SJSA1 (cell line): ENCODE measurements at regions not wholly inside any gene's neighbourhood (a gene's known extent, or its start where the extent isn't known, plus 50 kb on each side); places are given as distances from the start of the nearest gene placed in this dataset.

Experiments
- DNase-seq, 2 experiments: peaks; one replicate each; pipeline ENCODE4 v3.0.0-alpha.2; 2015 to 2020; ENCODE audit warnings: low spot score in 2 of 2, low read depth in 1 of 2
- H3K27ac ChIP-seq: fragments of 250-450 bp; sonication (Bioruptor Pico); 2 replicates; pipeline ENCODE4 v1.5.1; 2020; ENCODE audit warnings: mild to moderate bottlenecking, moderate library complexity
- H3K27me3 ChIP-seq: fragments of 250-450 bp; sonication (Bioruptor Pico); replicated peaks from 2 replicates; pipeline ENCODE4 v1.5.1; 2020; ENCODE audit warnings: mild to moderate bottlenecking, moderate library complexity
- H3K36me3 ChIP-seq: fragments of 250-450 bp; sonication (Bioruptor Pico); 2 replicates; pipeline ENCODE4 v1.5.1; 2020; ENCODE audit warnings: mild to moderate bottlenecking
- H3K4me1 ChIP-seq: fragments of 250-450 bp; sonication (Bioruptor Pico); replicated peaks from 2 replicates; pipeline ENCODE4 v1.6.1; 2021; ENCODE audit warnings: mild to moderate bottlenecking
- H3K4me3 ChIP-seq: fragments of 250-450 bp; sonication (Bioruptor Pico); 2 replicates; pipeline ENCODE4 v1.5.1; 2020; ENCODE audit warnings: mild to moderate bottlenecking
- H3K9me3 ChIP-seq: fragments of 250-450 bp; sonication (Bioruptor Pico); replicated peaks from 2 replicates; pipeline ENCODE4 v1.5.1; 2020; ENCODE audit warnings: mild to moderate bottlenecking

- no peaks in the 10 kb centered on the region for H3K9me3 ChIP-seq
- DNase-seq, result no peak
Measured at GRCh38 chr6:165793287-165793825, 130.3 kb upstream of the PDE10A start.

DNA sequence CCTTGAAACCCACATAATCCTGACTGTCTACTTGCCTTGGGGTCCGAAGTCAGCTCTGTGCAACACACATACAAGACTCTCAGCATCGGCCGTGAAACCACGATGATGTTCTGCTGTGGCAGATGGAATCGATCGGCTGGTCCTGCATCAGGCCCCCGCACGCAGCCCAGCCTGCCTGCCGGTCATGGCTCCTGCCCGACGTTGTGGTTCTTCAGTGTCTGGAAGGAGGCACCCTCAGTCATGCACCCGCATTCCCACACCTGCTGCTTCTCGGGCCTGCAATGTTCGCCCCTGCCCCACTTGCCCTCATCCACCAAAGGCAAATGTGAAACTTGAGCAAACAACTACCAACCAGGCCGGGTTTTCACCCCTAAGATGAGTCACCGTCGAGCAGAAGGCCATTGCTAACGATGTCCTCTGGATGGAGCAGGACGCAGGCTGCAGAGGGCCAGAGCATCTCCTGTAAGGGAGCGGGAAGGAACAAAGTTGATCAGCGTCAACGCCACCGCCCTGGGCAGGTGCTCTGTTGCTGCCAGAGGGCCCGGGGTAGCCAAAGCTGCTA is 128.9 kb upstream of the PDE10A start:
- Histone ChIP-seq H3K9me3 (no peaks in the 10 kb centered on the region), H3K4me3 (no peak overlapping the region), H3K27ac (no peak overlapping the region), H3K36me3 (no peaks in the 10 kb centered on the region), H3K4me1 (no peaks in the 10 kb centered on the region), H3K27me3 (no peaks in the 10 kb centered on the region; the same call in 1 of the 2 replicates)
- no peak for DNase-seq

More at GRCh38 chr6:165793287-165793825, 130.3 kb upstream of the PDE10A start:
- Histone ChIP-seq H3K4me1 (no peaks in the 10 kb centered on the region), H3K36me3 (no peaks in the 10 kb centered on the region), H3K27ac (no peak overlapping the region), H3K27me3 (no peaks in the 10 kb centered on the region), H3K4me3 (no peak overlapping the region)

DNA sequence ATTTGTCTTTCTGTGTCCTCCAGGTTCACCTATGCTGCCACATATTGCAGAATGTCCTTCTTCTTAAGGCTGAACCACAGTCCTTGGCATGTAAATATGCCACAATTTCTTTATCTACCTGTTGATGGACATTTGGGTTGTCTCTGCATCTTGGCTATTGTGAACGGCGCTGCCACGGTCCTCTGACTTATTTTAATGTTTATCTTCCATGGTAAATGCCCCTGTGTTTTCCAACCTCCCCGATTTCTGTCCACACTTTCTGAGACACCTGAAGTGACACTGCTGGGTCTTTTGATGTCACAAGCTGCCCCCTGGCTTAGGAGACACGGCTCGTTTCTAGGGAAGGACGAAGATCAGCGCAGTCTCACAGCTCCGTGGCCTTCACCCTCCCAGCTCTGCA is 128.3 kb upstream of the PDE10A start:
- no peak for DNase-seq
- Histone ChIP-seq H3K4me3 (no peak overlapping the region), H3K27ac (no peak overlapping the region), H3K4me1 (no peaks in the 10 kb centered on the region), H3K36me3 (no peaks in the 10 kb centered on the region), H3K9me3 (no peaks in the 10 kb centered on the region), H3K27me3 (peaks cover 3% of the 10 kb centered on the region)

- no peak for DNase-seq
- no peaks in the 10 kb centered on the region for H3K36me3 ChIP-seq
- H3K27ac ChIP-seq, result no peak overlapping the region
- H3K4me3 ChIP-seq, result no peak overlapping the region
- peaks cover 13% of the 10 kb centered on the region for H3K27me3 ChIP-seq
- no peaks in the 10 kb centered on the region for H3K4me1 ChIP-seq
- no peaks in the 10 kb centered on the region for H3K9me3 ChIP-seq
Measured at GRCh38 chr6:165782812-165783211, 119.8 kb upstream of the PDE10A start.

- Histone ChIP-seq H3K4me3 (no peak overlapping the region), H3K27ac (no peak overlapping the region), H3K27me3 (peaks cover 13% of the 10 kb centered on the region), H3K9me3 (no peaks in the 10 kb centered on the region), H3K36me3 (no peaks in the 10 kb centered on the region), H3K4me1 (no peaks in the 10 kb centered on the region)
- no peak for DNase-seq
Measured at GRCh38 chr6:165782134-165782533, 119.1 kb upstream of the PDE10A start.

- Histone ChIP-seq H3K27ac (no peak overlapping the region), H3K9me3 (no peaks in the 10 kb centered on the region)
- no peak for DNase-seq
Measured at GRCh38 chr6:165777680-165778079, 114.6 kb upstream of the PDE10A start.

DNA sequence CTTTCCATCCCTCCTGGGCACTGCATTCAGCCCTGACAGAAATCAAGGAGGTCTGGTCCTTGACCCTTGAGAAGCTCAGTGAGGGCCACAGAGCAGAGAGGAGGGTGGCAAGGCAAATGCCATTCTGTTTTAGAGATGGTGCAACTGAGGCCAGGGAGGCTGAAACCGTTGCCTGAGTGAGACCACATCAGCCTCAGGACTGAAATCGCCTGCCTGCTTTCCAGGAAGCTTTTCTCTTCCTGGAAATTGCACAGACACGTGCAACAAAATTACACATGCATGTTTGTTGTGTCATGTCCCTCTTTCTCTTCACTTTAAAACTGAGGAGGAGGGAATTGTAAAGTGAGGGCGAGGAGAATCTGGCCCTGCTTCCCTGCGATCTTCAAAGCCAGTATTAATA is 113.7 kb upstream of the PDE10A start:
- H3K9me3 ChIP-seq, result no peaks in the 10 kb centered on the region
- H3K36me3 ChIP-seq, result no peaks in the 10 kb centered on the region
- no peak overlapping the region for H3K27ac ChIP-seq
- no peak for DNase-seq
- no peak overlapping the region for H3K4me3 ChIP-seq
- H3K4me1 ChIP-seq, result no peaks in the 10 kb centered on the region
- peaks cover 13% of the 10 kb centered on the region for H3K27me3 ChIP-seq

More at GRCh38 chr6:165777680-165778079, 114.6 kb upstream of the PDE10A start:
- Histone ChIP-seq H3K4me3 (no peak overlapping the region), H3K4me1 (no peaks in the 10 kb centered on the region), H3K27me3 (peaks cover 13% of the 10 kb centered on the region), H3K36me3 (no peaks in the 10 kb centered on the region)

DNA sequence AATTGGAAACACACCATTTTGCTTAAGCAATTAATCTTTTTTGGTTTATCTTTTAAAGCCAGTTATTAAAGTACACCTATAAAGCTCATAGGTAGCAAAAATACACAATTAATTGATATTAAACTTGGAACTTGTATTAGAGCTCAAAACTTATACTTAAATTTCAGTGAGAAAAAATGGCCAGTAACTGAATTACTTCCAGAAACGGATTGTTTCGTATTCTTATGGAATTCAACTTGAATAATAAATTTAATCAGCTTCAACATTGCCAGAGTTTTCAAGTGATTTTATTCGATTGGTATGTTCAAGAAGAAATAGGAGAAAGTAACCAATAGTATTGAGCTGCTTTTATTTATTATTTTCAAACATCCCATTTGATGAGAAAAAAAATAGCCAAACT is 112.7 kb upstream of the PDE10A start:
- Histone ChIP-seq H3K4me3 (no peak overlapping the region), H3K27ac (no peak overlapping the region), H3K9me3 (no peaks in the 10 kb centered on the region), H3K4me1 (no peaks in the 10 kb centered on the region), H3K36me3 (no peaks in the 10 kb centered on the region), H3K27me3 (peaks cover 13% of the 10 kb centered on the region)
- no peak for DNase-seq

GRCh38 chr6:165774903-165775601 is 112.0 kb upstream of the PDE10A start:
- Histone ChIP-seq H3K4me1 (no peaks in the 10 kb centered on the region), H3K4me3 (no peak overlapping the region), H3K27ac (no peak overlapping the region), H3K27me3 (peaks cover 13% of the 10 kb centered on the region), H3K9me3 (no peaks in the 10 kb centered on the region), H3K36me3 (no peaks in the 10 kb centered on the region)
- DNase-seq, result no peak

- H3K4me3 ChIP-seq, result no peak overlapping the region
- no peaks in the 10 kb centered on the region for H3K9me3 ChIP-seq
- no peak overlapping the region for H3K27ac ChIP-seq
- no peaks in the 10 kb centered on the region for H3K4me1 ChIP-seq
- peaks cover 21% of the 10 kb centered on the region for H3K27me3 ChIP-seq
- no peaks in the 10 kb centered on the region for H3K36me3 ChIP-seq
- DNase-seq, result no peak
Measured at GRCh38 chr6:165770397-165771082, 107.5 kb upstream of the PDE10A start.

- no peak overlapping the region for H3K27ac ChIP-seq
- no peaks in the 10 kb centered on the region for H3K36me3 ChIP-seq
- H3K9me3 ChIP-seq, result no peaks in the 10 kb centered on the region
- no peaks in the 10 kb centered on the region for H3K4me1 ChIP-seq
- no peak for DNase-seq
- peaks cover 21% of the 10 kb centered on the region for H3K27me3 ChIP-seq
- H3K4me3 ChIP-seq, result no peak overlapping the region
Measured at GRCh38 chr6:165769884-165770283, 106.8 kb upstream of the PDE10A start.

GRCh38 chr6:165769401-165769800 is 106.4 kb upstream of the PDE10A start:
- no peak for DNase-seq
- Histone ChIP-seq H3K36me3 (no peaks in the 10 kb centered on the region), H3K9me3 (no peaks in the 10 kb centered on the region), H3K4me1 (no peaks in the 10 kb centered on the region), H3K27me3 (peaks cover 21% of the 10 kb centered on the region), H3K4me3 (no peak overlapping the region), H3K27ac (no peak overlapping the region)

DNA sequence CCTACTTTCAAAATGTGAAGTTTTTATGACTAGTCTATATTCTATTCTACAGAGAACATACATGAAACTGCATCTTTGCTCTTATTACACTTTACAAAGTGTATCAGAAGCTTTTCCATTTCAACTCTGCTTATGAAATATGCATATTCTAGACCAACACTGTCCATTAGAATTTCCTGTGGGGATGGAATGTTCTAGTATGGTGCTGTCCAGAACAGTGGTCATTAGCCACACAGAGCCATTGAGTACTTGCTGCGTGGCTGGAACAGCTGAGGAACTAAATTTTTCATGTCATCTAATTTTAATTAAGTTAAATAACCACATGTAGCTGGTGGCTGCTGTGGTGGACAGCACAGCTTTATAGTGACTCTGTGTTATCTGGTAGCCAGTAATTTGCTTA is 105.9 kb upstream of the PDE10A start:
- Histone ChIP-seq H3K27me3 (peaks cover 21% of the 10 kb centered on the region), H3K36me3 (no peaks in the 10 kb centered on the region), H3K27ac (no peak overlapping the region), H3K9me3 (no peaks in the 10 kb centered on the region), H3K4me1 (no peaks in the 10 kb centered on the region), H3K4me3 (no peak overlapping the region)
- no peak for DNase-seq

DNA sequence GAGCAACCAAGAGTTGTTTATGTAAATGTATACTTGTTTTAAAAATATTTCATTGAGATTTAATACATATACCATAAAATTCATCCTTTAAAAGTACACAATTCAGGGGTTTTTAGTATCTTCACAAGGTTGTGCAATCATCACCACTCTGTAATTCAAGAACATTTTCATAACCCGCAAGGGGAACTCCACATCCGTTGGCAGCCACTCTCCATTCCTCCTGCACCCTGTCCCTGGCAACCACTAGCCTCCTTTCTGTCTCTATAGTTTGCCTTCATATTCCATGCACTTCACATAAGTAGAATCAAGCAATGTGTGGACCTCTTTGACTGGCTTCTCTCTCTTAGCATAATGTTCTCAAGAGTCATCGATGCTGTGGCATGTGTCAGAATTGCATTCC is 104.2 kb upstream of the PDE10A start:
- H3K4me3 ChIP-seq, result no peak overlapping the region
- no peaks in the 10 kb centered on the region for H3K4me1 ChIP-seq
- H3K27ac ChIP-seq, result no peak overlapping the region
- no peak for DNase-seq
- peaks cover 18% of the 10 kb centered on the region for H3K27me3 ChIP-seq
- no peaks in the 10 kb centered on the region for H3K9me3 ChIP-seq
- H3K36me3 ChIP-seq, result no peaks in the 10 kb centered on the region
